ENCODE measurements at regions not wholly inside any gene's neighbourhood (a gene's known extent, or its start where the extent isn't known, plus 50 kb on each side); places are given as distances from the start of the nearest gene placed in this dataset.
A peak's percentile ranks its signal among the peaks of the same experiment; 100 is the strongest.

DNA sequence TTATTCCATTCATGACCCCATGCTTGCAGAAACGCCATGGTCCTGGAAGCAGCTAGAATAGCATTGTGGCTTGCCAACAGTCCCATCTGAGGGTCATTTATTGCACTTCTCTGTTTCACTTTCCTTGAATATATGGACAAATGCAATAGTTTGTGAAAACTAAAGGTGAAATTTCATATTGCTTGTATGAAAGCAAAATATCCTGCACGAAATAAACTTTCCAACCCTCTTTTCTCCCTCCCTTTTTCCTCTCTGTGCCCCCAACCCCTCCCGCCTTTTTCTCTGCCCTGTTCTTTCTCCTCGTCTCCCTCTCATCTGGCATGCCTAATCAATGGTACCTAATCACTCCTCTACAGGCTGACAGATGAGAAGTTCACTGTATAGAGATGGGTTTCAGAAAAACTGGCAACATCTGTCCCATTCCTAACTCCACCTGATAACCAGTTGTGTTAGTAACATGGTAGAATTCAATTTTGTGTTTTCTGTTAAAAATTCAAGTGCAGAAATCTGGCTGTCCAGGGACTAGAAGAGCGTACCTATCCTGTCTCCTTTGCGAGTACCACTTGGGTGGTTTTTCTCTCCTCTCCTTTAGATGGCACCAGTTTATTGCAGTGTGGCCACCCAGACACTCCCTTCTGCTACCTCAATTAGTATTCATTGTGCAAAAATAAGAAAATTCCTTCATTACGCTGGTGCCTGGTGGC is 198.6 kb downstream of the FOXA2 start:
- TF ChIP-seq, protein P1, sequence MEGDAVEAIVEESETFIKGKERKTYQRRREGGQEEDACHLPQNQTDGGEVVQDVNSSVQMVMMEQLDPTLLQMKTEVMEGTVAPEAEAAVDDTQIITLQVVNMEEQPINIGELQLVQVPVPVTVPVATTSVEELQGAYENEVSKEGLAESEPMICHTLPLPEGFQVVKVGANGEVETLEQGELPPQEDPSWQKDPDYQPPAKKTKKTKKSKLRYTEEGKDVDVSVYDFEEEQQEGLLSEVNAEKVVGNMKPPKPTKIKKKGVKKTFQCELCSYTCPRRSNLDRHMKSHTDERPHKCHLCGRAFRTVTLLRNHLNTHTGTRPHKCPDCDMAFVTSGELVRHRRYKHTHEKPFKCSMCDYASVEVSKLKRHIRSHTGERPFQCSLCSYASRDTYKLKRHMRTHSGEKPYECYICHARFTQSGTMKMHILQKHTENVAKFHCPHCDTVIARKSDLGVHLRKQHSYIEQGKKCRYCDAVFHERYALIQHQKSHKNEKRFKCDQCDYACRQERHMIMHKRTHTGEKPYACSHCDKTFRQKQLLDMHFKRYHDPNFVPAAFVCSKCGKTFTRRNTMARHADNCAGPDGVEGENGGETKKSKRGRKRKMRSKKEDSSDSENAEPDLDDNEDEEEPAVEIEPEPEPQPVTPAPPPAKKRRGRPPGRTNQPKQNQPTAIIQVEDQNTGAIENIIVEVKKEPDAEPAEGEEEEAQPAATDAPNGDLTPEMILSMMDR (conservative IDR thresholded peaks at IDR 0.05; ENCODE audit: low read depth, low read length), result peak; percentile 9
- DNase-seq (ENCODE audit: low read depth), result peak; percentile 7
- H3K4me3 ChIP-seq (ENCODE audit: low read depth, low read length), result no peak overlapping the region

DNA sequence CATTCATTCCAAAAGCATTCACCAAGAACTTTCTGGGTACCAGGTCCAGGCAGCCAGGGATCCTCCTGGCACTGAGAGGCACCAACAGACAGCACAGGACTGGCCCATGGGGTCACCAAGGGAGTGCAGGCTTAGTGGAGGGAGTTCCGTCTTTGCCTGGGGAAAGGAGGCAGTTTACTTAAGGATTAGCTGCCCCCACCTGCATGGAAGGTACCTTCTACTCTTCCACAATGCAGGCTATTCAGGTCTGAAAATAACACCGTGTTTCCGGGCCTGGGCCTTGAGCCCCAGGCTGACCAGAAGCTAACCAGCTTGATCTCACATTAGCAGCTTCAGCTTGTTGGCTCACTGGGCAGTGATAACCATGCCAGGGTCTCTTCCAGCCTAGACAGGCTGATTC is 199.4 kb downstream of the FOXA2 start:
- no peak for DNase-seq (ENCODE audit: low read depth)
- TF ChIP-seq, protein P1 (conservative IDR thresholded peaks at IDR 0.05; ENCODE audit: low read depth, low read length), result no peak
- no peak overlapping the region for H3K4me3 ChIP-seq (ENCODE audit: low read depth, low read length)

DNA sequence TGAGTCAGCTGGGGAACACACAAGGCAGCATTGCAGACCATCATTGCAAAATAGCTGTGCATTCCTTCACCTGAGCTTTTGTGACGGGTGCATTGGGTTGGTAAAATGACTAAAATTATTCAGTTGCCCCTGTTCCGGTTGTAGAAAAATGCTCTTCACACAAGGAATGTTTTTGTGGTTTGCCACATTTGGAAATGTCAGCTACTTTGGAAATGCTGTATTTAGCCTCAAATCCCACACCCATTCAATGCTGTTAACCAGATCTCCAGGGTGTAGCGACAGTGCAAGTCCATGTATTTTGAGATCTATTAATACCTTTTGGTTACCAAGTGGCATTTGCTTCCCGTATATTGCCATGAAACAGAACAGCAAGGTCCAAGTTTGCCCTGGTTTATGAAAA is 201.2 kb downstream of the FOXA2 start:
- peak; percentile 44 for DNase-seq (ENCODE audit: low read depth)
- TF ChIP-seq, protein P1 (conservative IDR thresholded peaks at IDR 0.05; ENCODE audit: low read depth, low read length), result no peak
- no peak overlapping the region for H3K4me3 ChIP-seq (ENCODE audit: low read depth, low read length)

DNA sequence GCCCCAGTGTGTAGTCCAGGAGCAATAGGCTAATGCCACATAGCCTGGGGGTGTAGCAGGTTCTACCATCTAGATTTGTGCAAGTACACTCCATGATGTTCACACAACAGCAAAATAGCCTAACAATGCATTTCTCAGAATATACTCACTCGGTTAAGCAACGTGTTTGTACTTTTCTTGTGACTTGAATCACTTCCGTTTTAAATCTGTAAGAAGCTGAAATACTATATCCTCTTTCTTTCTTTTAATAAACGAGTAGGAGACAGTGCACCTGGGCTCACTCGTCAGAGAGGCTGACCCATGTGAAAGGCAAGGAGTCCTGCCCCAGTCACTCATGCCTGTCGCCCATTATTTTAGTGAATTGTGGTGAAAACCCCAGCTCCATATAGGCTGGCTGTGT is 201.6 kb downstream of the FOXA2 start:
- DNase-seq (ENCODE audit: low read depth), result peak; percentile 33
- H3K4me3 ChIP-seq (ENCODE audit: low read depth, low read length), result no peak overlapping the region
- TF ChIP-seq, protein P1 (conservative IDR thresholded peaks at IDR 0.05; ENCODE audit: low read depth, low read length), result no peak

DNA sequence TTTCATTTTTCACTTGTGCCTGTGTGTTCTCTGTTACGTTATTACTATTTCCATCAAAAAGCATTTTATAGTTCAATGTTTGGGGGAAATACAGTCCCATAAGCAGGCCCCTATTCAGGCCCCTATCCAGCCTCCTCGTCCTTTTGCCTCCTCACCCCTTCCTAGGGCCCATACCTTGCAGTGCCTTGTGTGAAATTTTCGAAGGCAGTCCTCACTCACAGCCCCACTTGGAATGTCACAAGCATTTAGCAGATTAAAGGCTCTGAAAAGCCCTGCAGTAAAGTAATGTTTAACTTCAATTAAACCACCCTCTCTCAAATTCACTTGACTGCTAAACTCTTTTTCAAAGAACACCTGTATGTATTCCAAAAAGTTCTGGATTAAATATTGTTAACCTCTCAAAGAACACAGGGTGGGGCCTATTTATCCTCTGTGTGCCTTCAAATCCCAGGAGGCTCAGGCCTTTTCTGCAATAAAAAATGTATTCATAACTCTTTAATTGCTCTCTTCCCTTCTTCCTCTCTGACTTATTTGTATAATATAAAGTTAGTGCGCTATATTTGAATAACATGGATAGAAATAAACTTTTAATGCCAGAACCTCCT is 202.5 kb downstream of the FOXA2 start:
- DNase-seq (ENCODE audit: low read depth), result no peak
- no peak overlapping the region for H3K4me3 ChIP-seq (ENCODE audit: low read depth, low read length)
- TF ChIP-seq, protein P1 (conservative IDR thresholded peaks at IDR 0.05; ENCODE audit: low read depth, low read length), result no peak

DNA sequence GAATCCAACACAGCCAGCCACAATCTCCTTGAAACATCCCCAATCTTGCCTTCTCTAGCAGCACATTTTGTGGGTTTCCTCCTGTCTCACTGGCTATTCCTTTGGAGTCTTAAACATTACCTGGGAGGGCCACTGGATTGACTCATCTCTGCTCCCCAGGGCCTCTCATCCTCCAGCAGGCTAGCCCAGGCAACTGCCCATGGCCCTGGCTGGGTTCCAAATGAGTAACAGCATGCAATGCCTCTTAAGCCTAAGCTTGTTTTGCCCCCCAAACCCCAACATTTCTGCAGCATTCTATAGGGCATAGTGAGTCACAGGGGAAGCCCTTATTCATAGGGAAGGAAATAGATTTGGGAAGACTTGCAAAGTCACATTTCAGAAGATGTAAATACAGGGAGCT is 204.9 kb downstream of the FOXA2 start:
- no peak overlapping the region for H3K4me3 ChIP-seq (ENCODE audit: low read depth, low read length)
- TF ChIP-seq, protein P1 (conservative IDR thresholded peaks at IDR 0.05; ENCODE audit: low read depth, low read length), result no peak
- peak; percentile 62 for DNase-seq (ENCODE audit: low read depth)
